GM12878 (cell line): ENCODE measurements at regions not wholly inside any gene's neighbourhood (a gene's known extent, or its start where the extent isn't known, plus 50 kb on each side); places are given as distances from the start of the nearest gene placed in this dataset.

Experiments
- ASH2L ChIP-seq: fragments of 300-600, 200-600 bp; sonication (generic); IDR thresholded peaks from 2 replicates; pipeline ENCODE4 v1.6.1; 2017; ENCODE audit warnings: low read depth, mild to moderate bottlenecking, borderline replicate concordance
- CBX5 ChIP-seq: sonication (generic); IDR thresholded peaks from 2 replicates; pipeline ENCODE4 v1.6.1; 2016; ENCODE audit warnings: low read depth, moderate library complexity, mild to moderate bottlenecking, inconsistent platforms
- CREB1 ChIP-seq: IDR thresholded peaks from 2 replicates; pipeline ENCODE4 v1.6.1; 2012; ENCODE audit warnings: low read depth, mild to moderate bottlenecking, inconsistent platforms
- DPF2 ChIP-seq: fragments of 450-650 bp; IDR thresholded peaks from 2 replicates; pipeline ENCODE4 v1.6.1; 2017; ENCODE audit warnings: mild to moderate bottlenecking
- IKZF1 ChIP-seq: fragments of 450-650 bp; conservative IDR thresholded peaks from 2 replicates; pipeline ENCODE4 v1.6.1; 2017; ENCODE audit warnings: antibody characterized with exemption, mild to moderate bottlenecking
- KAT2A ChIP-seq: conservative IDR thresholded peaks from 2 replicates; pipeline ENCODE4 v1.6.1; 2011; ENCODE audit warnings: low read depth, low read length; ENCODE audit not compliant: control insufficient read depth
- MEF2A ChIP-seq: IDR thresholded peaks from 2 replicates; pipeline ENCODE4 v1.6.1; 2011; ENCODE audit warnings: low read depth, mild to moderate bottlenecking, low read length, moderate library complexity; ENCODE audit not compliant: insufficient read depth
- NR2C1 ChIP-seq: fragments of 450-650 bp; IDR thresholded peaks from 2 replicates; pipeline ENCODE4 v1.6.1; 2017; ENCODE audit warnings: antibody characterized with exemption, mild to moderate bottlenecking, moderate library complexity
- NR2C2 ChIP-seq: IDR thresholded peaks from 2 replicates; pipeline ENCODE4 v1.6.1; 2011; ENCODE audit warnings: borderline replicate concordance, low read depth; ENCODE audit not compliant: control insufficient read depth, insufficient read length
- POLR2AphosphoS2 ChIP-seq: IDR thresholded peaks from 2 replicates; pipeline ENCODE4 v1.6.1; 2011; ENCODE audit warnings: low read depth, mild to moderate bottlenecking, low read length, improper control_type of control experiment, moderate library complexity
- POLR2AphosphoS5 ChIP-seq: IDR thresholded peaks from 2 replicates; pipeline ENCODE4 v1.6.1; 2011; ENCODE audit warnings: mild to moderate bottlenecking, low read length, inconsistent platforms
- POU2F2 ChIP-seq: IDR thresholded peaks from 3 replicates; pipeline ENCODE4 v1.6.1; 2011; ENCODE audit warnings: low read depth, mild to moderate bottlenecking, low read length, borderline replicate concordance
- RCOR1 ChIP-seq: conservative IDR thresholded peaks from 2 replicates; pipeline ENCODE4 v1.6.1; 2012; ENCODE audit warnings: low read depth, low read length, improper control_type of control experiment
- SIN3A ChIP-seq: IDR thresholded peaks from 2 replicates; pipeline ENCODE4 v1.6.1; 2012; ENCODE audit warnings: low read depth, low read length, improper control_type of control experiment
- STAT1 ChIP-seq: fragments of 450-650 bp; conservative IDR thresholded peaks from 2 replicates; pipeline ENCODE4 v1.6.1; 2014; ENCODE audit warnings: antibody characterized with exemption, mild to moderate bottlenecking
- SUZ12 ChIP-seq: fragments of 200-600 bp; sonication (generic); IDR thresholded peaks from one replicate; pipeline ENCODE4 v1.6.1; 2018; ENCODE audit warnings: antibody characterized with exemption, mild to moderate bottlenecking; ENCODE audit not compliant: unreplicated experiment
- TARDBP ChIP-seq: IDR thresholded peaks from 2 replicates; pipeline ENCODE4 v1.6.1; 2016; ENCODE audit warnings: borderline replicate concordance
- TBL1XR1 ChIP-seq: IDR thresholded peaks from 2 replicates; pipeline ENCODE4 v1.6.1; 2012; ENCODE audit warnings: low read depth, low read length, improper control_type of control experiment
- TCF12 ChIP-seq: IDR thresholded peaks from 2 replicates; pipeline ENCODE4 v1.6.1; 2011; ENCODE audit warnings: low read depth, mild to moderate bottlenecking, low read length
- YBX1 ChIP-seq: fragments of 450-650 bp; IDR thresholded peaks from 2 replicates; pipeline ENCODE4 v1.6.1; 2016; ENCODE audit warnings: antibody characterized with exemption
- YY1 ChIP-seq: IDR thresholded peaks from 2 replicates; pipeline ENCODE4 v1.6.1; 2011; ENCODE audit warnings: low read depth, mild to moderate bottlenecking, low read length
- ZNF274 ChIP-seq: IDR thresholded peaks from one replicate; pipeline ENCODE4 v1.8.0; 2011; ENCODE audit not compliant: insufficient read length, insufficient read depth
- TF ChIP-seq, protein P1 (sequence below): IDR thresholded peaks from 2 replicates; pipeline ENCODE4 v1.6.1; 2012; ENCODE audit warnings: low read depth, low read length, improper control_type of control experiment
- TF ChIP-seq, protein P2 (sequence below): fragments of 450-650 bp; formaldehyde crosslinking; IDR thresholded peaks from 2 replicates; pipeline ENCODE4 v1.5.0; 2022; ENCODE audit warnings: mild to moderate bottlenecking, missing genetic modification characterization
- TF ChIP-seq, protein P3 (sequence below): fragments of 450-650 bp; IDR thresholded peaks from 2 replicates; pipeline ENCODE4 v1.6.1; 2016; ENCODE audit warnings: mild to moderate bottlenecking
- TF ChIP-seq, protein P4 (sequence below): fragments of 450-650 bp; IDR thresholded peaks from 2 replicates; pipeline ENCODE4 v1.6.1; 2017; ENCODE audit warnings: borderline replicate concordance
- TF ChIP-seq, protein P5 (sequence below): fragments of 450-650 bp; IDR thresholded peaks from 2 replicates; pipeline ENCODE4 v1.6.1; 2014; ENCODE audit warnings: mild to moderate bottlenecking

DNA sequence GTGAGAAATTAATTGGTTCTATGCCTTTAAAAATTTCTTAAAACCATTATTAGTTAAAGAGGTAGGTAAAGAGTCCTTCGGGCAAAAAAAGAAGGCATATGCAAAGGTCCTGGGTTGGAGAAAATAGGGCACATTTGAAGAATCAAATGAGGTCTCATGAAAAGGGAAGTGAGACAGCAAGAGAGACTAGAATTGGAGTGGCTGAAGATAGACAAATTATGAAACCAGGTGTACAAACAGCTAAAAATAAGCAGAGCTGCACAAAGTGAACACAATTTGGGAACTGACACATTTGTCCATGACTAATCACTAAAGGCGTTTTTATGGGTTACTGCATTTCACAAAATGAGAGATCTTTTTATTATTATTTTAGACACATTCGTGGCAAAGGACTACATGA, 581.2 kb downstream of the PYDC2 start (continued):
- no peak for TF ChIP-seq ASH2L
- no peak for TF ChIP-seq POLR2AphosphoS2
- TF ChIP-seq TBL1XR1: peak; percentile 76; the same call in 1 of the 2 replicates
- peak; percentile 48; the same call in 1 of the 2 replicates for TF ChIP-seq CBX5
- TF ChIP-seq CREB1: peak; percentile 40; the same call in 1 of the 2 replicates
- TF ChIP-seq NR2C1: no peak
- TF ChIP-seq YY1: no peak
- no peak for TF ChIP-seq STAT1
- no peak for TF ChIP-seq POLR2AphosphoS5
- TF ChIP-seq YBX1: no peak
- no peak for TF ChIP-seq SUZ12
- TF ChIP-seq ZNF274: no peak
- TF ChIP-seq NR2C2: no peak
- TF ChIP-seq, protein P1, sequence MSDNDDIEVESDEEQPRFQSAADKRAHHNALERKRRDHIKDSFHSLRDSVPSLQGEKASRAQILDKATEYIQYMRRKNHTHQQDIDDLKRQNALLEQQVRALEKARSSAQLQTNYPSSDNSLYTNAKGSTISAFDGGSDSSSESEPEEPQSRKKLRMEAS: no peak
- TF ChIP-seq, protein P2, sequence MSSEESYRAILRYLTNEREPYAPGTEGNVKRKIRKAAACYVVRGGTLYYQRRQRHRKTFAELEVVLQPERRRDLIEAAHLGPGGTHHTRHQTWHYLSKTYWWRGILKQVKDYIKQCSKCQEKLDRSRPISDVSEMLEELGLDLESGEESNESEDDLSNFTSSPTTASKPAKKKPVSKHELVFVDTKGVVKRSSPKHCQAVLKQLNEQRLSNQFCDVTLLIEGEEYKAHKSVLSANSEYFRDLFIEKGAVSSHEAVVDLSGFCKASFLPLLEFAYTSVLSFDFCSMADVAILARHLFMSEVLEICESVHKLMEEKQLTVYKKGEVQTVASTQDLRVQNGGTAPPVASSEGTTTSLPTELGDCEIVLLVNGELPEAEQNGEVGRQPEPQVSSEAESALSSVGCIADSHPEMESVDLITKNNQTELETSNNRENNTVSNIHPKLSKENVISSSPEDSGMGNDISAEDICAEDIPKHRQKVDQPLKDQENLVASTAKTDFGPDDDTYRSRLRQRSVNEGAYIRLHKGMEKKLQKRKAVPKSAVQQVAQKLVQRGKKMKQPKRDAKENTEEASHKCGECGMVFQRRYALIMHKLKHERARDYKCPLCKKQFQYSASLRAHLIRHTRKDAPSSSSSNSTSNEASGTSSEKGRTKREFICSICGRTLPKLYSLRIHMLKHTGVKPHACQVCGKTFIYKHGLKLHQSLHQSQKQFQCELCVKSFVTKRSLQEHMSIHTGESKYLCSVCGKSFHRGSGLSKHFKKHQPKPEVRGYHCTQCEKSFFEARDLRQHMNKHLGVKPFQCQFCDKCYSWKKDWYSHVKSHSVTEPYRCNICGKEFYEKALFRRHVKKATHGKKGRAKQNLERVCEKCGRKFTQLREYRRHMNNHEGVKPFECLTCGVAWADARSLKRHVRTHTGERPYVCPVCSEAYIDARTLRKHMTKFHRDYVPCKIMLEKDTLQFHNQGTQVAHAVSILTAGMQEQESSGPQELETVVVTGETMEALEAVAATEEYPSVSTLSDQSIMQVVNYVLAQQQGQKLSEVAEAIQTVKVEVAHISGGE (CRISPR knock-in tag): no peak
- TF ChIP-seq RCOR1: no peak
- TF ChIP-seq TCF12: peak; percentile 77
- no peak for TF ChIP-seq TARDBP
- TF ChIP-seq POU2F2: peak; percentile 65; the same call in 1 of the 3 replicates
- TF ChIP-seq, protein P3, sequence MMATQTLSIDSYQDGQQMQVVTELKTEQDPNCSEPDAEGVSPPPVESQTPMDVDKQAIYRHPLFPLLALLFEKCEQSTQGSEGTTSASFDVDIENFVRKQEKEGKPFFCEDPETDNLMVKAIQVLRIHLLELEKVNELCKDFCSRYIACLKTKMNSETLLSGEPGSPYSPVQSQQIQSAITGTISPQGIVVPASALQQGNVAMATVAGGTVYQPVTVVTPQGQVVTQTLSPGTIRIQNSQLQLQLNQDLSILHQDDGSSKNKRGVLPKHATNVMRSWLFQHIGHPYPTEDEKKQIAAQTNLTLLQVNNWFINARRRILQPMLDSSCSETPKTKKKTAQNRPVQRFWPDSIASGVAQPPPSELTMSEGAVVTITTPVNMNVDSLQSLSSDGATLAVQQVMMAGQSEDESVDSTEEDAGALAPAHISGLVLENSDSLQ: no peak
- TF ChIP-seq, protein P4, sequence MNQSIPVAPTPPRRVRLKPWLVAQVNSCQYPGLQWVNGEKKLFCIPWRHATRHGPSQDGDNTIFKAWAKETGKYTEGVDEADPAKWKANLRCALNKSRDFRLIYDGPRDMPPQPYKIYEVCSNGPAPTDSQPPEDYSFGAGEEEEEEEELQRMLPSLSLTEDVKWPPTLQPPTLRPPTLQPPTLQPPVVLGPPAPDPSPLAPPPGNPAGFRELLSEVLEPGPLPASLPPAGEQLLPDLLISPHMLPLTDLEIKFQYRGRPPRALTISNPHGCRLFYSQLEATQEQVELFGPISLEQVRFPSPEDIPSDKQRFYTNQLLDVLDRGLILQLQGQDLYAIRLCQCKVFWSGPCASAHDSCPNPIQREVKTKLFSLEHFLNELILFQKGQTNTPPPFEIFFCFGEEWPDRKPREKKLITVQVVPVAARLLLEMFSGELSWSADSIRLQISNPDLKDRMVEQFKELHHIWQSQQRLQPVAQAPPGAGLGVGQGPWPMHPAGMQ: no peak
- TF ChIP-seq MEF2A: peak; percentile 97
- TF ChIP-seq, protein P5, sequence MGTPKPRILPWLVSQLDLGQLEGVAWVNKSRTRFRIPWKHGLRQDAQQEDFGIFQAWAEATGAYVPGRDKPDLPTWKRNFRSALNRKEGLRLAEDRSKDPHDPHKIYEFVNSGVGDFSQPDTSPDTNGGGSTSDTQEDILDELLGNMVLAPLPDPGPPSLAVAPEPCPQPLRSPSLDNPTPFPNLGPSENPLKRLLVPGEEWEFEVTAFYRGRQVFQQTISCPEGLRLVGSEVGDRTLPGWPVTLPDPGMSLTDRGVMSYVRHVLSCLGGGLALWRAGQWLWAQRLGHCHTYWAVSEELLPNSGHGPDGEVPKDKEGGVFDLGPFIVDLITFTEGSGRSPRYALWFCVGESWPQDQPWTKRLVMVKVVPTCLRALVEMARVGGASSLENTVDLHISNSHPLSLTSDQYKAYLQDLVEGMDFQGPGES: no peak
- peak; percentile 75 for TF ChIP-seq IKZF1
- no peak for TF ChIP-seq KAT2A
- TF ChIP-seq SIN3A: no peak
- peak; percentile 82 for TF ChIP-seq DPF2
